GM21367 (cell line): ENCODE measurements at regions not wholly inside any gene's neighbourhood (a gene's known extent, or its start where the extent isn't known, plus 50 kb on each side); places are given as distances from the start of the nearest gene placed in this dataset.
"Not testable (repeated sequence)": the region's sequence is repeated elsewhere in the genome, so short reads cannot be mapped to it uniquely, and the experiment has no call there.

ENCODE experiments used
- ATAC-seq: cut with Tn5 transposase; IDR thresholded peaks from one replicate; pipeline ENCODE4 v1.9.1; 2021; ENCODE audit not compliant: unreplicated experiment

DNA sequence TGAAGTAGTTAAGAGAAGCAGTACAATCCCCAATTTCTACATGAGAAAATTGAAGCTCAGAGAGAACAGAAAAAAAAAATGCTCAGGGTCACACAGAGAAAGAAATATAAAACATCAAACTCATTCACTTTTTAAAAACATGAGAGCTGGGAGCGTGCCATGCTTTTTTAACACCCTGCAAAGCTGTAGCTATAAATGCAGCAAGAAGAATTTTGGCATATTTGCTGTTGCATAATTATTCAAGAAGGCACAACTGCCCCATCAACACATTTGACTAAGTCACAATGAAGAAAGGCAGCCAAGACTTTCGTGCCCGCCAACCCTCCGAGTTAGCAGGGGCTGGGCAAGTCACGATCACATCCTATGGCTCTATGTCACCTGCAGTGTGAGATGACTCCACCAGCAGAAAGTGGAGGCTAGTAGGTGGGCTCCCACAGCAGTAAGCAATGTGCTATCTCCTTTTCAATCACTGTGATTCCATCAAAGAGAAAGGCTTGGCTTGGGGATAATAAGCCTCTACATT lies 214.8 kb downstream of the DHX15 start:
- no peak for ATAC-seq

DNA sequence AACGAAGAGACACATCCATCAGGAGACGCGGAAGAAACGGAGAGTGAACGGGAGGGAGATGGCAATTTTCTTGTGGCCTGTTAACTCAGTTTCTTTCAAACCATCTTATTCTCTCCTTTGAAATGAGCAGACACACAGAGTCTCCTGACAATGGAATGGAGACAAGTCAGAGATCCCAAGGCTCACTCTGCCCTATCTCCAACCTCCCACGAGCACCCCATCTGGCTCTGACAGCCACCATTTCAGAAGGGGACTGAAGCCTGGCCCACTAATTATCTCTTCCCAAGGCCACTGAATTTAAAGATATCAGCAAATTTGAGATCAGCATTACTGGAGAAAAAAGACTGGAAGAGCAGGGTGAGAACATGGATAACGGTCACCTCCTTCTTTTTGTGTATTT lies 215.6 kb downstream of the DHX15 start:
- ATAC-seq, result no peak

DNA sequence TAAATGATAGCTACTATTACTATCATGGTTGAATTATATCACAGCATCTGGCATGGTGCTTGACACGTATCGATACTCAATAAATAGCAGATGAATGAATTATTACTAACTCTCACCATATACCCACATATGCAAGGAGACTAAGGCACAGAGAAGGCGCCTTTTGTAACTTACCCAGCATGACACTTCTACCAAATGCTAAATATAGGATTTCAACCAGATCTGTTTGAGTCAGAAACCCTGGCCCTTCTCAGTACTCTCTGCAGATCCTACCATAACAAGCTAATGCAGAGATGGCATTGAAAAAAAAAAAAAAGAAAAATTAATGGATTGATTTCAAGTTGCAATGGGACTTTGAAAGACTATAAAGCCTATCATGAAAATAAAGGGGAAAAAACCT lies 219.5 kb downstream of the DHX15 start:
- ATAC-seq, result no peak

DNA sequence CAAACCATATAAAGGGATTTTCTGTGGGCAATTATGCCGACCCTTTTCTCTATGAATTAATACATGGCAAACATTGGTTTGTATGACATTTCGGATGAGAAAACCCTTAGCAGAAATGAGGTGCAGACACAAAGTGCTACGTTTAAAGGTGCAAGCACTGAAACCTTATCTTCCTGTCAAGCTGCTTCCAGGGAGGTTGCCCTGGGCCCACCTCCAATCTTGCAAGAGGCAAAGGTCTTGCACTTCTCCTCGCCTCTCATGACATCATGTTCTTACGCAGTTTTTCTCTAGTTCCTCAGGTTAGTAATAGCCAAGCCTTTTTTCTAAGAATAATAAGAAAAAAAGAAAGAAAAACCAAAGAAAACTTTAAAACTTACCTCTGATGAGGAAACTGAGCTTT lies 220.1 kb downstream of the DHX15 start:
- ATAC-seq, result no peak

DNA sequence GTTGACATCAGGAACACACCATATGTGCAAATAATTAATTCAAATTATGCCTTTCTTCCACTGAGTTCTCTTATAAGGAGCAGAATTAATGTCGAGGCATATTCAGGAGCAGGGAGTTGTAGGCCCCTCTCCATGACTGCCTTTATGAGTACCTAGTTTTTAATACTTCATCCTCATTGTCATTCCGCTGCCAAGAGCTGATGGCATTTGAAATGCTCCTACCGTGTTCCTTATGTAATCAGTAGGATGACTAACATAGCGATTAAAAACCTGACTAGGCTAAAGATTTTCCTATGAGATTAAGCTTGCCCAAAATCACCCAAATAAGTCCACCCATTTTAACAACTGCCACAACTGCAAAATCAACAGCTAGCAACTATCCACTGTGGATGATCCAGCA lies 220.6 kb downstream of the DHX15 start:
- ATAC-seq, result no peak

DNA sequence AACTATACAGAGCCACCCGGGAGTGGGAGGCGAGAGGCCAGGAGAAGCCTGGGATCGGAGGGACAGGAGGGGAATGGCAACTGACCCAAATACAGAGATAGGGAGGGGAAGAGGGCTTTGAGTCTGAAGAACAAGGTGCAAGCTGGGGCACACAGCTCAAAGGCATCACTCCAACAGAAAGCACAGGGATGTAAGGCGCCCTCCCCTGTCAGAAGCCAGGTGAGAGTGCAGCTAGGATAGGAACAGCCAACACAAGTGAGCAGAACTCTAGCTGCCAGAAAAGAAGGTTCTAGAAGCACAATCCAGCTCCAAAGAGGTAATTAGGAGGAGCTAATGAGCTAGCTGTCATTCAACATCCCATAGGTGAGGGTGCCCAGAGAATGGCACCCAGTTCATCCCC lies 232.2 kb downstream of the DHX15 start:
- ATAC-seq, result no peak

DNA sequence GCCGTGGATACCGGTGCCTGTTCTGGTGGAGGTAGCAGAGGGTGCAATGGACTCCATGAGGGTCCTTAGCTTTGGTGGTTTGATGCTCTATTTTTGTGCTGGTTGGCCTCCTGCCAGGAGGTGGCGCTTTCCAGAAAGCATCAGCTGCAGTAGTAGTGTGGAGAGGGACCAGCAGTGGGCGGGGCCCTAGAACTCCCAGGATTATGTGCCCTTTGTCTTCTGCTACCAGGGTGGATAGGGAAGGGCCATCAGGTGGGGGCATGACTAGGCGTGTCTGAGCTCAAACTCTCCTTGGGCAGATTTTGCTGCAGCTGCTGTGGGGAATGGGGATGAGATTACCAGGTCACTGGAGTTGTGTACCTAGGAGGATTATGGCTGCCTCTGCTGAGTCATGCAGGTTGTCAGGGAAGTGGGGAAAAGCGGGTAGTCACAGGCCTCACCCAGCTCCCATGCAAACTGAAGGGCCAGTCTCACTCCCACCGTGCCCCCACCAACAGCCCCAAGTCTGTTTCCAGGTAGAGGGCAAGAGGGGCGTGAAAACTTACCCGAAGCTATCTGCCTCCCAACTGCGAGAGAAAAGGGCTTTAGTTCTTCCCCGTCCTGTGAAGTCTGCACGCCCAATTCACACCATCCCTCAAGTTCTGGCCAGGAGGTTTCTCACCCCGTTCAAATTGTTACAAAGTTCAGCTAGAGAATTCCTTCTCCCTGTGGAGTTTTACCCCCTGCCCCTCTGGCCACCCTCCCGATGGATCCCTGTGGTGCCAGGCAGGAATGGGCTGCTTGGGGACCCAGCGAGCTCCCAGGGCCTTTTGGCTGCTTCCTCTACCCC lies 235.0 kb downstream of the DHX15 start:
- ATAC-seq, result not testable (repeated sequence)

DNA sequence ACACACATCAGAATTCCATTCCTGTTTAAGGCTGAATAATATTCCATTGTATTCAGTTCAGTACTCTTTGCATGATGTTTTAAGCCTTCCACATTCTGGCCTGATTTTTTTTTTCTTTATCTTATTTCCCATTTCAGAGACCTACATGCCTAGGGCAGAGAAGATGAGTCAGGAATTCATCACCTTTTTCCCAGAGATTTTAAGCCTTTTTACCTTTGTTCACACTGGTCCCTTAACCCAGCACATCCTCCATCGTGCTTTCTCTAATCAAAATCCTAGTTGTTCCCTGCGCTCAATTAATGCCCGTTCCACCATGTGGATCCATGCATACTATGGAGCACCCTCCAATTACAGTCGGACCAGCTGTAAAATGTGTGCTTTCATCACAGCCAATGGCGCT lies 245.1 kb downstream of the DHX15 start:
- no peak for ATAC-seq

DNA sequence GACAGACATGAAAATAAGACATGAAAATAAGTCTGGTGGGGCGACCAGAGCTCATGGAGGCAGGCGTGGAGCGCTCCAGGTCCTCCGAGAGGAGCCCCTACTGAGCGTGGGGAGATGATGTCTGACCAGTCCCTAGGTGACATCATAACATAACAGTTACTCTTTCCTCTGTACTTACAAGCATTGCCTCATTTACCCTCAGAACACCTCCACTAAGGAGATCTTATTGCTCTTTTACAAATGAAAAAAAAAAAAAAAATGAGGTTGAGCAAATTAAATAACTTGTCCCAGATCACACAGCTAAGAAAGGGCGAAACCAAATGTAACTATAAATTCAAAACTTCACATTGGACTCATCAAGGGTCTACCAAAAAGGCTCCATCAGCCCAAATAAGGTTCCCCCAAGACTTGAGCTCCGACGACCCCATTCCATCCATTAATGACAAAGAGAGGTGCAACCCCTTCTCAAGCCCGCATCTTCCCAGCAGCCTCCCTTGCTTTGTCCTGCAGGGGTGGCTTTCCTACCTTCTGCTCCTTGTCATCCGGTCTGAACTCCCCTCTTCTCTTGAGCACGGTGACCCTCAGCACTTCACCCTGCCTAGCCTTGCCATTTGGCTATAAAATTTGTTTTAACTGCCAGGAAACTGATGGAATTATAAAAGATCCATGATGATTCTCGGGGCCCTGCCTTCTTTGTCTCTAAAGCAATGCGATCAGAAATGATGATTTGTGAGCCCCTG lies 246.7 kb downstream of the DHX15 start:
- no peak for ATAC-seq

DNA sequence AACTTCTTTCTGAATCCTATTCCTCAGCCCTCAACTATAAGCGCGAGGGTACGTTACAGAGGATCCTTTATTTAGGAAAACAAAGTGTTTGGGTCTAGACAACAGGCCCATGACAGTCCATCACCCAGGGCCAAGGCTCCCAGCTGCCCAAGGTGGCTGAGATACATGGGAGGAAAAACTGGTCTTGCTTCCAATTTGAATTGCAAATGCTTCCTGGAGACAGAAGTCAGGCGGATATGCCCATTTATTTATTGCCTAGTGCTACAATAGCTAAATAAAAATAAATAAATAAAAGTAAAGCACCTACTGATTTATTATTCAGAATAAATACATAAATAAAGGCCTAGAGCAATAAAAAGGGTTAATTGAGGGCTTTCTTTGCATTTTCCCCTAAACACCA lies 248.7 kb downstream of the DHX15 start:
- ATAC-seq, result no peak

DNA sequence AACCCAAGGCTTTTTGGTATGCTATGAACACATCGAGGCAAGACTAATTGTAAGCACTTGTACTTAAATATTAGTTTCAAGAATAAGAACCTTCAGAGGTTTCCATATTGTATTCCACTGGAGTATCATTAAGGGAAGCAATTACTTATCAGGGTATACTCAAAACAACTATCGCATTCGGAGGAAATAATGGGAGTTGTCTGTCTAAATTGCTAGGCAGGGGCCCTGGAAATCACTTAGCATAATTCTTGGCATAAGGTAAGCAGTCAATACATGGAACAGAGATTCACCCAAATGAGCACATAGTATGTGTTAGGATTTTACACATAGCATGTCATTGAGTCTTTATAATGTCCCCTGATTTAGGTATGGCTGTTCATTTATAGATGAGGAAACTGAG lies 249.4 kb downstream of the DHX15 start:
- no peak for ATAC-seq

DNA sequence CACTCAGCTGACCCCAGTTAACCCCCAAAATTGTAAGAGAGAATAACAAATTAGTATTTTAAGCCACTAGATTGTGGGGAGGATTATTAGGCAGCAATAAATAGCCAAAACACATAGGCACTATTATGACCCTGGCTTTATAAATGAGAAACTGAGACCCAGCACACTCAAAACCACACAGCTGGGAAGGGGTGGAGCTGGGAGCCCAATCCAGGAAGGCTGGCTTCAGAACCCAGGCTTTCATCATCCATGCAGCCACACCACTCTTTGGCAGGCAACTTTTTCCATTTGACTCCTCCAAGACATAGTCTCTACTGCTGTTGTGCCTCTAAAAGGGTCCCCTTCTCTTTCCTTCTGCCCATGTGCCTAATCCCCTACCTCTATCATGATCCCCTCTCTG lies 253.8 kb downstream of the DHX15 start:
- no peak for ATAC-seq

DNA sequence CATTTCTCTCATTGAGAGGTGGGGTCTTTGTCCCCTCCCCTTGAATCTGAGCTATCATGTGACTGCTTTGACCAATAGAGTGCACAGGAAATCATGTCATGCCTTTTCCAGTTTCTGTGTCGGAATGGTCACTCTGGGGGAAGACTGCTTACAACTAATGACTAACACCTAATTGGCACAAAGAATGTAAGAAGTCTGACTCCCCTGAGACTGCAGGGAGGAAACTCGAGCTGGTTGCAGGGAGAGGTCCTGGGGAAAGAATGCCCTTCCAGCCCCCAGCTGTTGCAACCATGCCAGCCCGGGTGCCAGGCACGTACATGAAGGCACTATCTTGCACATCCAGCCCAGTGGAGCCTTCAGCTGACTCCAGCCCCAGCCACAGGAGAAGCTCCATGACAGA lies 254.2 kb downstream of the DHX15 start:
- ATAC-seq, result no peak

DNA sequence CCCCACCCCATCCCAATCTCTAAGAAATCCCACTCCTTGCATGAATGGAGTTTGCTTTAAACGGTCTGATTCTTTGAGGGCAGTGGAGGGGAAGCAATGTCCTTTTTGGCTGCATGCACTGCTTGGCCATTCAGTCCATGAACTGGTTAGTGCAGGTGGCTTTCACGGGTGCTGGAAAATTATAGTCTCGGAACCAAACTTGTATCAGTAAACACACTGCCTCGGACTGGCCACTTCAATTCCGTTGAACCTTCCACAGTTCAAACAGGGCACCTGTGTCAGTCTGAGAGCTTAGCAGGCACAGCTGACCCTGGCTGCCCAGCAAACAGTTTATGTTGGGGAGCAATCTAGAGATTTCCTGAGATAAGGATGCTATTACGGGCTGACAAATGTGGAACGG lies 255.6 kb downstream of the DHX15 start:
- ATAC-seq, result no peak

DNA sequence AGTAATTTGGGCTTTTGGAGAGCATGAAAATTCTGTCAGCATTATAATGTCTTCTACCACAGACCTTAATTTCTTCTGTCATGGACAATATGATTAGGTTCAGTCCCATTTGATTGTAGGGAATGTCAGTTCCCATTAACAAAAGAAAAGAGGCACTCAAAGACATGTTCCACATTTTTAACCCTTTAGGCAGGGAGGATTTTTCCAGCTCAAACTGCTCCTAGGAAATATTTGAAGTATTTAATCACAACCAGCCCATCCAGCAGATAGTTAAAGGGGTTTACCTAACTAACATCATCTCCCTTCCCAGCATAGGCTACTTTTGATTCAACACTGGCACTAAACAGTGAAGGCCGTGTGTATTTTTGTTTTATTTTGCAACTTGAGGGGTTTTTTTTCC lies 256.0 kb downstream of the DHX15 start:
- ATAC-seq, result no peak

DNA sequence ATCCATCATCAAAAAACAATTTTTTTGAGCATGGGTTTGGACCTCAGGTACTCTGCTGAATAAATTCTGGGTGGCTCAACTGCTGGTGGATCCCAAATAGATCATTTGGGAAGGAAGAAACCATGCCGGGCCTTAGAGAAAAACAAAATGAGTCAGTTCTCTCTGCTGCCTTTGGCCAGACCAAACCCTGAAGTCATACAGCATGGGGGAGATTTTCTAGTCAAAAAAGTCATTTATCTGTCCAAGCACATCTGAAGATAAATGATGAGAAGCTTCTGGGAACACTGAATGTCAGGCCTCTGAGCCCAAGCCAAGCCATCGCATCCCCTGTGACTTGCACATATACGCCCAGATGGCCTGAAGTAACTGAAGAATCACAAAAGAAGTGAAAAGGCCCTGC lies 261.4 kb downstream of the DHX15 start:
- no peak for ATAC-seq

DNA sequence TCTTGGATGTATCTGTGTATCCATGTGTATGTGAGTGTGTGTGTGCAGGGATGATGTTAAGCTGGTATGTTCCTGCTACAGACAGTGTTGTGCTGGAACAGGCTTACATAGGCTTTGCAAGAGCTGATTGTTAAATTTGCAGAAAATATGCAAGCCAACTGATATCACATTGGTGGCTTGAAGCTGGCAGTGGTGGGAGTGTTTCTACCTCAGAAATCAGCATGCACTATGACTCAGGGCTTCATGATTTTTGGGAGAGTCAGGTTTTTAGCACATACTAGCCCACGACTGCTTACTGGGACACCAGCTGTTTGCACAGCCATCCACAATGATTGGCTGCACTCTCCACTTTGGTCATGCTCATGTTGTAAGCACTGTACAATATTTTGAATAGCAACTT lies 261.8 kb downstream of the DHX15 start:
- ATAC-seq, result no peak

DNA sequence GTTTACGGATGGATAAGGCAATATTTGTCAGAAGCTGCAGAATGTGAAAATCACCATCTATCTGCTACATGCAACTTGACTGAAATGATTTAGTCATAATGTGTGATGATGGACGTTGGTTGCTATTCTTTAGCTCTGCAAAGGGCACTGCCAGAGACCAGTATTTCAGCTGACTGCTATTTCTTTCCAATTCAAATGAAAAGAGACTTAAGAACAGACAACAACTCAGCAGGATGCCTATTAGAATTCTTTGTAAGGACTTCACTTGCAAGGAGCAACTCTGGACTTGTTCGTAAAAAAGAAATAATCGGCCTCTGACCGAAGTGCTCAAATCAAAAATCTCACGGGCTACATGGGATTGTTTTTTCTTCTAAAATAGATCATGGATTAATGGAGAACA lies 262.7 kb downstream of the DHX15 start:
- no peak for ATAC-seq

DNA sequence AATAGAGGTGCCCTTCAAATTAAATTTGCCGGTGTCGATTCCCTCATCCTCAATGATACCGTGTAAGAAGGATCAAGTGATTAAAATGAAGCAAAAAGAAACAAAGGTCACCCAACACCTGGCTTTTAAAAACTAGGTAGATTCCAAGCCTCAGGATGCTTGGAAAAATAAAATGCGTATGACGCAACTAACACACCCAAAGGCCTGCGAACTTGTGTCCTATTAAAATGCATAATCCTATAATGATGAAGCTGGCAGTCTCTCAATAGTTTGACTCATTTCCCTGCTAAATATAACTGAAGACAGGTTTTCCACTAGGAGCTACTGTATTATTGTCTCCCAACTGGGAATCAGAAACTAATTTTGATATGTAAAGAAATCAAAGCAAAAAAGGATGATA lies 263.2 kb downstream of the DHX15 start:
- ATAC-seq, result no peak

DNA sequence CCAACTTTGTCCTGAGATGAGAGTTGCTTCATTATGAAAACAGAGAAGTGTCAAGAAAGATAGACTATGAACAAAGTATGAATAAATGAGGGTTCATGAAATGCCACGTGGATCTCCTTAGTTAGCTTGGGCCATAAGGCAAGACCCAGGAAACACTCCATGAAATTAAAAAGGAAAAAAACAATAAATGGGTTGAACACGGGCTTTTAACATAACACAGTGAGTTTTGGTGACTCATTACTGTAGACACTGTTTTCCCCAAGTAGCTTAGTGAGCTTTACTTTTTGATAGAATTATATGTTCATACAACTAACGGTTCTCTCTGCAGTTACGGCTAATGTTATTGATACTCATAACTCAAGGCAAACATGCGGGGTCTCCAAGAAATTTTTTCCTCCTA lies 265.0 kb downstream of the DHX15 start:
- ATAC-seq, result no peak

DNA sequence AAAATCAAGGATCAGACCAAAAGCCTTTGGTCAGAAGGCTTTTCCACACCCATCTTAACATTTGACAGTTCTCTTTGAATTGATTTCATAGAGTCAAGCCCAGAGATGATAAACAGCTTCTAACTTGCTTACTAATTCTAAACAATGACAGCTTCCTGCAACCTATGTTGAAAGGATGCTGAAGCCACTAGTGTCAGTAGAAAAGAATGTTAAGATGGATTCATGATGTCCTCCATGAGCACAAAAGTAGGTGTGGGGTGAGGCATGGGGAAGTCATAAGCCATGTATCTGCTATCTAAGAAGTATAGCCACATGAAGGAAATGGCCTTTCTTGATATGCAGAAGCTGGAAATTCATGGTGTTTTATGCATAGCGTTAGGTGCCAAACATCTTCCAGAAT lies 269.3 kb downstream of the DHX15 start:
- no peak for ATAC-seq

DNA sequence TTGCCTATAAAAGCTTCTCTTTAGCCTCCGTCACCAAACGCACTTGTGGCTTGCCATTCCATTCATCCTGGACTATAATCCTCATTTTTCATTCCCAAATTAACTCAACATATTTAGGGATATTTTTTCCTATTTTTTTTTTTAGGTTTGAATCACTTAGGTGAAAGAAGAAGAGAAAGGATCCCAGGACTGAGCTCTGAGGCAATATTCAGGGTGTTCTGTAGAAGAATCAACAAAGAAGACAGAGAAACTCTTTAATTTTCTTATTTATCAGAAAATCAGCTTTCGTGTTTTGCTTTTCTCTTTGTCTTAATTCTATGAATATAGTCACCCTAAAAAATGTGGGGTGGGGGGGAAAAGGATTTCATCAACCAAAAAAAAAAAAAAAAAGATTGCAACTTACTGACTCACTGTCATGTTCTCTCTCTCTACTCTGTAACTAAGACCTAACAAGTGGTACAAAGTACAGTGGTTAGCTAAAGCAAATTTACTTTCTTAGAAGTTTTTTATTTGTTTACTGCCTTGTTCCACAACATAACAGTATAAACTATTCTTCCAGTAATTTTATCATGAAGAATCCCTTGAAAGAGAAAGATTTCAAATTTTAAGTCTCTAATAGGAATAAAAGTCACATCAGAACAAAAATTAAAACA lies 272.0 kb downstream of the DHX15 start:
- no peak for ATAC-seq
